ENCODE measurements at regions not wholly inside any gene's neighbourhood (a gene's known extent, or its start where the extent isn't known, plus 50 kb on each side); places are given as distances from the start of the nearest gene placed in this dataset.

- Histone ChIP-seq H3K4me3 (ENCODE audit: low read length) (no peak overlapping the region), H3K4me1 (ENCODE audit: low read length) (no peaks in the 10 kb centered on the region), H4K20me1 (ENCODE audit: insufficient read depth, low read length) (no peaks in the 10 kb centered on the region), H2AFZ (ENCODE audit: low read length) (no peak overlapping the region), H3K9me2 (replicated peaks; ENCODE audit: insufficient read depth, low read length) (no peaks in the 10 kb centered on the region), H3K9me3 (replicated peaks; ENCODE audit: insufficient read depth, low read length) (no peaks in the 10 kb centered on the region), H3K27me3 (replicated peaks; ENCODE audit: insufficient read depth, low read length) (no peaks in the 10 kb centered on the region), H3F3A (ENCODE audit: insufficient read depth, low read length) (no peaks in the 10 kb centered on the region), H3K9ac (ENCODE audit: low read length) (no peak overlapping the region), H3K4me2 (ENCODE audit: low read depth, low read length) (no peak overlapping the region), H3K27ac (ENCODE audit: low read length) (no peak overlapping the region), H3K79me2 (ENCODE audit: low read length) (no peaks in the 10 kb centered on the region), H3K36me3 (replicated peaks; ENCODE audit: insufficient read depth, low read length) (no peaks in the 10 kb centered on the region)
- no peak for DNase-seq
- no peak for TF ChIP-seq CTCF (IDR thresholded peaks at IDR 0.05; ENCODE audit: low read length)
- TF ChIP-seq EZH2 (optimal IDR thresholded peaks at IDR 0.05; ENCODE audit: low read depth, low read length) = no peak
- no peak for TF ChIP-seq EZH2phosphoT487 (IDR thresholded peaks at IDR 0.05; ENCODE audit: low read length)
Observed at GRCh38 chr18:47407736-47408135, 156.3 kb upstream of the SKOR2 start.

DNA sequence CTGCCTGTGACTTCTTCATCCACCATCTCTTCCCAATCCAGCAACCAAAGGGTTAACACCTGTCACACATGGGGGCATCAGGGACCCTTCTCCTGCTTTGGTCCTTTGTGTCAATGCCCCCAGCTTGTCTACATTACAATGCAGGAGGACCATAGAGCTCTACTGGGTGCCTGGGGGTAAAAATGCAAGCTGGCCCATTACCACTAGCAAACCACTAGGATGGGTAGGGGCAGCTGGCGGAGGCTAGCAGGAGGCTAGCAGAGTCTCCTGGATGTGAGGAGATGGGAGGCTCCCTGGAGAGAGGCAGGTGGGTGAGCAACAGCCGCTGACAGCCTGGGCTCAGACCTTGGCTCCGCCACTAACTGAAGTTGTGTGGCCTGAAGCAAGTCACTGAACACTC lies 153.4 kb upstream of the SKOR2 start:
- Histone ChIP-seq H4K20me1 (ENCODE audit: insufficient read depth, low read length) (no peaks in the 10 kb centered on the region), H3K9me3 (replicated peaks; ENCODE audit: insufficient read depth, low read length) (no peaks in the 10 kb centered on the region), H3K27me3 (replicated peaks; ENCODE audit: insufficient read depth, low read length) (no peaks in the 10 kb centered on the region), H3K4me2 (ENCODE audit: low read depth, low read length) (no peak overlapping the region), H3F3A (ENCODE audit: insufficient read depth, low read length) (no peaks in the 10 kb centered on the region), H3K4me1 (ENCODE audit: low read length) (no peaks in the 10 kb centered on the region), H3K9ac (ENCODE audit: low read length) (no peak overlapping the region), H3K9me2 (replicated peaks; ENCODE audit: insufficient read depth, low read length) (no peaks in the 10 kb centered on the region), H2AFZ (ENCODE audit: low read length) (no peak overlapping the region), H3K4me3 (ENCODE audit: low read length) (no peak overlapping the region), H3K27ac (ENCODE audit: low read length) (no peak overlapping the region), H3K79me2 (ENCODE audit: low read length) (no peaks in the 10 kb centered on the region), H3K36me3 (replicated peaks; ENCODE audit: insufficient read depth, low read length) (no peaks in the 10 kb centered on the region)
- no peak for DNase-seq
- TF ChIP-seq CTCF (IDR thresholded peaks at IDR 0.05; ENCODE audit: low read length) (no peak), EZH2 (optimal IDR thresholded peaks at IDR 0.05; ENCODE audit: low read depth, low read length) (no peak), EZH2phosphoT487 (IDR thresholded peaks at IDR 0.05; ENCODE audit: low read length) (no peak)

GRCh38 chr18:47403949-47404348 lies 152.5 kb upstream of the SKOR2 start:
- Histone ChIP-seq H3K4me3 (ENCODE audit: low read length) (no peak overlapping the region), H3K9ac (ENCODE audit: low read length) (no peak overlapping the region), H3K9me3 (replicated peaks; ENCODE audit: insufficient read depth, low read length) (no peaks in the 10 kb centered on the region), H3K4me2 (ENCODE audit: low read depth, low read length) (no peak overlapping the region), H3K9me2 (replicated peaks; ENCODE audit: insufficient read depth, low read length) (no peaks in the 10 kb centered on the region), H3K79me2 (ENCODE audit: low read length) (no peaks in the 10 kb centered on the region), H3K4me1 (ENCODE audit: low read length) (no peaks in the 10 kb centered on the region), H3K36me3 (replicated peaks; ENCODE audit: insufficient read depth, low read length) (no peaks in the 10 kb centered on the region), H3F3A (ENCODE audit: insufficient read depth, low read length) (no peaks in the 10 kb centered on the region), H3K27ac (ENCODE audit: low read length) (no peak overlapping the region), H4K20me1 (ENCODE audit: insufficient read depth, low read length) (no peaks in the 10 kb centered on the region), H3K27me3 (replicated peaks; ENCODE audit: insufficient read depth, low read length) (no peaks in the 10 kb centered on the region), H2AFZ (ENCODE audit: low read length) (no peak overlapping the region)
- no peak for DNase-seq
- TF ChIP-seq EZH2 (optimal IDR thresholded peaks at IDR 0.05; ENCODE audit: low read depth, low read length) = no peak
- no peak for TF ChIP-seq CTCF (IDR thresholded peaks at IDR 0.05; ENCODE audit: low read length)
- no peak for TF ChIP-seq EZH2phosphoT487 (IDR thresholded peaks at IDR 0.05; ENCODE audit: low read length)

All from MM.1S (cell line).